ENCODE measurements at regions not wholly inside any gene's neighbourhood (a gene's known extent, or its start where the extent isn't known, plus 50 kb on each side); places are given as distances from the start of the nearest gene placed in this dataset.

DNA sequence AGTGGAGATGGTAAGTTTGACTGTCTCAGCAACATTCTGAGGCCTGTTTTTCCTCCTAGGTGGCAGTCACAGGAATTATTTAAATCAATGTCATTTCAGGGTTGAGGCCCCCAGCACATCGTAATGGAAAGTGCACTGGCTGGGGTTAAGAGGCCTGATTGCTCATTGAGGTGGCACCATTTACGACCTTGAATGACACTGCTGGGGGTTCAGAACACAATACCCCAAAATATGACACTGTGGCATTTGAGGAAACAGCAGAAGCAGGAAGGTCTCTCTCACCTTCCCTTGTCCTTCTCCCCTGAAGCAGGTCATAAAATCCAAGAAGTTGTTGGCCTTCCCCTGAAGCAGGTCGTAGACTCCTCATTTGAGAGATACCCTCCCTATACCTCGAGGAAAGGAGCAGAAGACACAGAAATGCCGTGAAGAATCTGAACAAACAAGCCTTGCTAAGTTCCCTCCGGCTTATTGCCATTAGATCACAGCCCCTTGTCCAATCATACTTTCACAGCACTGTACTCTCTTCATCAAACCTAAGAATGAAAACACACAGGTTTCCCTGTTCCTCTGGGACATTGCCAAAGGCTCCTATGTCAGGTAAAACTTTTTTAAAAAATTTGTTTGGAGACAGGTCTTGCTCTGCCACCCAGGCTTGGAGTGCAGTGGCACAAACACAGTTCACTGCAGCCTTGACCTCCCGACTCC is 71.3 kb downstream of the S1PR1 start:
- TF ChIP-seq, protein P1, sequence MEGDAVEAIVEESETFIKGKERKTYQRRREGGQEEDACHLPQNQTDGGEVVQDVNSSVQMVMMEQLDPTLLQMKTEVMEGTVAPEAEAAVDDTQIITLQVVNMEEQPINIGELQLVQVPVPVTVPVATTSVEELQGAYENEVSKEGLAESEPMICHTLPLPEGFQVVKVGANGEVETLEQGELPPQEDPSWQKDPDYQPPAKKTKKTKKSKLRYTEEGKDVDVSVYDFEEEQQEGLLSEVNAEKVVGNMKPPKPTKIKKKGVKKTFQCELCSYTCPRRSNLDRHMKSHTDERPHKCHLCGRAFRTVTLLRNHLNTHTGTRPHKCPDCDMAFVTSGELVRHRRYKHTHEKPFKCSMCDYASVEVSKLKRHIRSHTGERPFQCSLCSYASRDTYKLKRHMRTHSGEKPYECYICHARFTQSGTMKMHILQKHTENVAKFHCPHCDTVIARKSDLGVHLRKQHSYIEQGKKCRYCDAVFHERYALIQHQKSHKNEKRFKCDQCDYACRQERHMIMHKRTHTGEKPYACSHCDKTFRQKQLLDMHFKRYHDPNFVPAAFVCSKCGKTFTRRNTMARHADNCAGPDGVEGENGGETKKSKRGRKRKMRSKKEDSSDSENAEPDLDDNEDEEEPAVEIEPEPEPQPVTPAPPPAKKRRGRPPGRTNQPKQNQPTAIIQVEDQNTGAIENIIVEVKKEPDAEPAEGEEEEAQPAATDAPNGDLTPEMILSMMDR (IDR thresholded peaks at IDR 0.05; ENCODE audit: borderline replicate concordance, extremely low read depth, insufficient read depth) = no peak
- H3K4me3 ChIP-seq (ENCODE audit: low read length in 3 of 3) = no peak overlapping the region
- H3K9ac ChIP-seq (ENCODE audit: low read length in 3 of 3) = no peak overlapping the region
- no peaks in the 10 kb centered on the region for H3K9me3 ChIP-seq (ENCODE audit: control insufficient read depth in 2 of 3, insufficient read depth in 1 of 3, low read length in 3 of 3)
- no peak for FAIRE-seq
- H3K27me3 ChIP-seq (ENCODE audit: control insufficient read depth, insufficient read depth, low read length) = no peaks in the 10 kb centered on the region
- no peak for DNase-seq
- H3K36me3 ChIP-seq (ENCODE audit: control insufficient read depth in 2 of 3, insufficient read depth in 3 of 3, low read length in 3 of 3) = no peaks in the 10 kb centered on the region
- H3K4me1 ChIP-seq (ENCODE audit: control insufficient read depth in 2 of 3, insufficient read depth in 2 of 3, low read depth in 1 of 3, low read length in 3 of 3) = peaks cover 0 to 5% (median 0%) of the 10 kb centered on the region in 3 donors
- intact Hi-C loops (cut with DNase I) = no loop called here
- H3K27ac ChIP-seq (ENCODE audit: low read depth in 2 of 2, low read length in 2 of 2) = no peak overlapping the region

DNA sequence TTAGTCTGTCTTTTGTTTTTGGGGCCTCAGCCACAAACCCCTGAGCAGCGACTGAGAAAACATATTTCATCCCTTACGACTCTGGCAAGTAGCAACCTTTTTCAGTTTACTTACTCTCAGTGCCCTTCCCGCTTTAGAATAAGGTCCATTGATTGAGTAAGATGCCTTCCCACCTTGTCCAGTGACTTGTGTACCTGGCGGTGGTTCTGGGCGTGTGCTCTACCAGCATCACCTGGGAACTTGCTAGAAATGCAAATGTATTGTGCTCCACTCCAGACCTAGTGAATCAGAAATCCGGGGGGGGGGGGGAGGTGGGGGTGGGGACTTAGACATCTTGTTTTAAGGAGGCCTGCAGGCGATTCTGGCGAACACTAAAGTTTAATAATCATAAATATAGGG is 72.1 kb downstream of the S1PR1 start:
- Histone ChIP-seq H3K9me3 (ENCODE audit: control insufficient read depth in 2 of 3, insufficient read depth in 1 of 3, low read length in 3 of 3) (no peaks in the 10 kb centered on the region), H3K4me1 (ENCODE audit: control insufficient read depth in 2 of 3, insufficient read depth in 2 of 3, low read depth in 1 of 3, low read length in 3 of 3) (peaks cover 0 to 5% (median 0%) of the 10 kb centered on the region in 3 donors), H3K9ac (ENCODE audit: low read length in 3 of 3) (no peak overlapping the region), H3K27ac (ENCODE audit: low read depth in 2 of 2, low read length in 2 of 2) (no peak overlapping the region), H3K4me3 (ENCODE audit: low read length in 3 of 3) (no peak overlapping the region), H3K27me3 (ENCODE audit: control insufficient read depth, insufficient read depth, low read length) (no peaks in the 10 kb centered on the region), H3K36me3 (ENCODE audit: control insufficient read depth in 2 of 3, insufficient read depth in 3 of 3, low read length in 3 of 3) (no peaks in the 10 kb centered on the region)
- no peak for FAIRE-seq
- intact Hi-C loops (cut with DNase I) = no loop called here
- DNase-seq = no peak
- TF ChIP-seq, protein P1 (IDR thresholded peaks at IDR 0.05; ENCODE audit: borderline replicate concordance, extremely low read depth, insufficient read depth) = no peak

DNA sequence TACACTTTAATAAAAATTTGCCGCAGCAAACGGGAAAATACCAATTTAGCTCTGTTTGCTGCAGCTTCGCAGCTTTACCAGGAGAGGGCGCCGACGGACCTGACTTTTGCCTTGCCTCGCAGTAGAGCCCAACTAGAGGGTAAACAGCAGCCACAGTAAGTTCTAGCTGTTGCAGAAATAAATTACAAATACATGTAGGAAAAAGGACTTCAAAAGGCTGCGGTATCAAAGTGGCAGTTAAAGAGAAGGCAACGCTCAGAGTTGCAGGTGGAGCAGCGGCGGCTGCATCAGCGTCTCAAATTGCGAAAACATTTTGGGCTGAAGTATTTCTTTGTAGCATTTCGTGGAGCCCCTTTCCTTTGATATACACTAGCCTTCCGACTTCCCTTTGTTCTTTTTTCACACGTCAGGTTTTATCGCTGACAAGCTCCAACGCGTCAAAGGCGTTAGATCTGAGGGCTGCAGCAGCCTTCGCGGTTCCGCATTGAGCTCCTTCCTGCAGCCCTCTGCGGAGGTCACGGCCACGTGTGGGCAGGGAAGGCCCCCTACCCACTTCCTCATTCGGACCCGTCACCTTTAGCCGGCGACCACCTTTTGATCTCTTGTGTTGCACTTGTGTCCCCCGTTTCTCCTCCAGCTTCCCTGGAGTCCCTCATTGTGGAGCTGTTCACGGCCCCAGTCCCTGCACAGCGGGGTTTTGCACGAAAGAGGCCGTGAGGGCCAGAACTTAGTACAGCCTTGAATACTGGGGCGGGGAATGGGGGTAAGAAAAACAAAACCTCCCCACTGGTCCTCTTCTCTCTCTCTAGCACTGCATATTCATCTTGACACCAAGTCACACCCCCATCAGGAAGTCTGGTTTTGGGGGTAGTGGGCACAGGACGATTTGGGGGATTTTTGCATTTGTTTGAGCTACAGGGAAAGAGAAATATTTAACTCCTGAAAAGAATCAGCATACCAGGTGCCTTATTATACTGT is 72.8 kb downstream of the S1PR1 start:
- H3K36me3 ChIP-seq (ENCODE audit: control insufficient read depth in 2 of 3, insufficient read depth in 3 of 3, low read length in 3 of 3) = no peaks in the 10 kb centered on the region
- TF ChIP-seq, protein P1 (IDR thresholded peaks at IDR 0.05; ENCODE audit: borderline replicate concordance, extremely low read depth, insufficient read depth) = peak; percentile 95
- no peaks in the 10 kb centered on the region for H3K27me3 ChIP-seq (ENCODE audit: control insufficient read depth, insufficient read depth, low read length)
- DNase-seq (peak; percentile 77 to 83 (median 82)), FAIRE-seq (peak; percentile 64)
- peak overlapping the region; percentile 36 to 61 (median 46) for H3K4me3 ChIP-seq (ENCODE audit: low read length in 3 of 3)
- peaks cover 0 to 5% (median 0%) of the 10 kb centered on the region in 3 donors for H3K4me1 ChIP-seq (ENCODE audit: control insufficient read depth in 2 of 3, insufficient read depth in 2 of 3, low read depth in 1 of 3, low read length in 3 of 3)
- H3K9ac ChIP-seq (ENCODE audit: low read length in 3 of 3) = peak overlapping the region in 1 of 3 donors; percentile 19
- intact Hi-C loops (cut with DNase I) = no loop called here
- no peaks in the 10 kb centered on the region for H3K9me3 ChIP-seq (ENCODE audit: control insufficient read depth in 2 of 3, insufficient read depth in 1 of 3, low read length in 3 of 3)
- H3K27ac ChIP-seq (ENCODE audit: low read depth in 2 of 2, low read length in 2 of 2) = no peak overlapping the region
